HG03175 (cell line): ENCODE measurements at regions not wholly inside any gene's neighbourhood (a gene's known extent, or its start where the extent isn't known, plus 50 kb on each side); places are given as distances from the start of the nearest gene placed in this dataset.

Experiments used
- ATAC-seq: cut with Tn5 transposase; IDR thresholded peaks from one replicate; pipeline ENCODE4 v1.9.1; 2021; ENCODE audit warnings: mild to moderate bottlenecking, moderate library complexity; ENCODE audit not compliant: unreplicated experiment

- ATAC-seq: no peak
Measured at GRCh38 chr6:25215881-25216280, 63.3 kb upstream of the CARMIL1 start.

DNA sequence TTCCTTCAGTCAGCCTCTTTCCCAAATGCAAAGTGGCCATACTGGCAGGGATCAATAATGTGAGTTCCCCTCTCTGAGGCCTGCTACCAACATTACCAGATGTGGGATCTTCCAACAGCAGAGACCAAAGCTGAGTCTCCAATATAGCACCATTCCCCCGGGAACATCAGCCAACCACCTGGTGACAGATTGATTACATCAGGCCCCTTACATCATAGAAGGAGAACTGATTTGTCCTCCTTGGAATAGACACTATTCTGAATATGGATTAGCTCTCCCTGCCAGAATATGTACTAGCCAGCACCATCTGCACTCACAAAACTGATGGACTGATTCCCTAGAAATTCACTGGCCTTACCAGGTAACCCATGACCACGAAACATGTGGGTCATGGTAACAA lies 61.9 kb upstream of the CARMIL1 start:
- ATAC-seq: no peak

GRCh38 chr6:25217829-25218228 lies 61.3 kb upstream of the CARMIL1 start:
- ATAC-seq: no peak

GRCh38 chr6:25218346-25218745 lies 60.8 kb upstream of the CARMIL1 start:
- no peak for ATAC-seq

DNA sequence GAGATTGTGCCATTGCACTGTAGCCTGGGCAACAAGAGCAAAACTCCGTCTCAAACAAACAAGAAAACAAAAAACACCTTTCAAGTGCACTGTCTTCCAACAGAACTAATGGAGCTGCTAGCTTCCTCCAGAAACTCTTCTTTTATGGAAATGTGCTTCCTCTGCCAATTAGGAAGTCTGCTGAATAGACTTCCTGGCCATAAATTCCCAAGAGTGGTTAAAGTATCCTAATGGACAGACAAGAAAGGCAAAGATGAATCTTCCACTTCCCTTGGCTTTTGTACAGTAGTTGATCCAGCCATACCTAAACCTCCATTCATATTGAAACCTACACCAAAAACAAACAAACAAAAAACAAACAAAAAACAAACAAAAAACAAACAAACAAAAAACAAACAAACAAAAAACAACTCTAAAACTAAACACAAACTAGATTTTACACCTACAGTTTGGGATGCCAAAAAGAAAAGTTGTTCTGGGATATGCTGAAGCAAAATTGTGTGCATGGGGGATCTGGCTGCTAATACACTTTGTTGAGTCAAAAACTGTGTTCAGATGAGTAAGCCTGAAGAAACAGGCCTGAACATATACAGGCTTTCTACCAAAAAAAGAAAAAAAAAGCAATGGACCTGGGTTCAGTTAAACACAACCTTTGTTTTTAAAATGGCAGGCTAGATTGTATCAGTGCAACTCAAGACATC lies 59.8 kb upstream of the CARMIL1 start:
- ATAC-seq: no peak

GRCh38 chr6:25219917-25220278 lies 59.3 kb upstream of the CARMIL1 start:
- ATAC-seq: no peak

DNA sequence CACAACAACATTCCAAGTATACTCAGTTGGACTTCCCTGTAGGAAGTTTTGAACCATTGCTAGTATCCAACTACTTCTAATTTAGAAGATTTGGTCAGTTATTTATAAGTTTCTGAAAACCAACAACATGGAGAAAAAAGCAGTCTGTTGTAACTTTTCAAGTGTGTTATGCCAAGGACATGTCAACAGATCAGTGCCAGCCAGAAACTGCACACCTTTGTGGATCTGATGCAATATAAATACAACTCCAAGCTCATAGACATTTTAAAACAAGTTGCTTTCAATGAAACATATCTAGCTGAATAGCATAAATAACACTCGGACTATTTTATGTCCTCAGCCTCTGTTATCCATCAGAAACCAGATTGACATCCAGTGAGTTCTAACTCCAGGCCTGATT lies 58.3 kb upstream of the CARMIL1 start:
- no peak for ATAC-seq

GRCh38 chr6:25222006-25222678 lies 57.0 kb upstream of the CARMIL1 start:
- ATAC-seq: no peak

GRCh38 chr6:25223490-25223991 lies 55.6 kb upstream of the CARMIL1 start:
- peak; percentile 43 for ATAC-seq

DNA sequence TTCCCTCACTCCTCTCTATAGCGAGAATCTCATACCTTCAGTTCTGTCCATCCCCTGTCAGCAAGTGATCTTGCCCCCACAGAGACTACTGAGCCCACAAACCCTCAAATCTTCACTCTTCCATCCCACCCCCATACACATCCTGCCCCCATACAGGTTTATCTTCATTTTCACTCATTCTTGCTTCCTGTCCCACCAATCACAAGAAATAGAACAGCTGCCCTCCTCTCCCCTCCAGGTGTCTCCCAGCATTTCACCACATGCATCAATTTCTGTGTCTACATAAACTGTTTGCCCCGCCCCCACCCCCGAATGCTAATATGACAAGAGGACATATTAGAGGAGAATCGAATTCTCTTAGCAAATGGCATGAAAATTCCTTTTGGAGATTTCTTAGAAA lies 54.9 kb upstream of the CARMIL1 start:
- ATAC-seq: no peak

- no peak for ATAC-seq
Measured at GRCh38 chr6:25227854-25228253, 51.3 kb upstream of the CARMIL1 start.
